ENCODE measurements at regions not wholly inside any gene's neighbourhood (a gene's known extent, or its start where the extent isn't known, plus 50 kb on each side); places are given as distances from the start of the nearest gene placed in this dataset.
"Not testable (repeated sequence)": the region's sequence is repeated elsewhere in the genome, so short reads cannot be mapped to it uniquely, and the experiment has no call there.

- no peak for TF ChIP-seq JUND (IDR thresholded peaks at IDR 0.05; ENCODE audit: low read depth)
- in situ Hi-C loops (cut with HindIII; ENCODE audit: low pct_unique_long_range_greater_than_20kb, low sequenced_read_pairs), result no loop called here
- no peak for DNase-seq (ENCODE audit: low read depth in 1 of 2, low spot score in 1 of 2)
These were observed 228.5 kb upstream of the CACNA2D1 start for GRCh38 chr7:82672078-82672477.

DNA sequence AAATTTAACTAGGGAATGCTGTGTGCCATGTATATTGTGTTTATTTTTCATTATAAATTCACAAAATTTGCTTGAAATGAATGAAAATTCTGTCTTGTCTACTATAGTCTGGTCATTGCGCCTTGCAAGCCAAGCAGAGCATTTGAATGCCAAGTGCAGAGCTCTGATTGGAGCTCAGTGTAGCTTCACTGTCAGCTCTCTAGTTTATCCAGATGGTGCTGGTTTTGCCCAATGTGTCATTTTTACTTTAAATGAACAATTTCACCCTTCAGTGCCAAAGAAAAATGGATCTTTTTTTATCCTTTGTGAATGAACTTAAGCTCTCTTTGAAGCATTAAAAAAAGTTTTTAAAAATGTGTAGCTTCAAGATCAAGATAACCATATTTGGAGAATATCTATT, 225.6 kb upstream of the CACNA2D1 start:
- no peak for DNase-seq (ENCODE audit: low read depth in 1 of 2, low spot score in 1 of 2)
- TF ChIP-seq JUND (IDR thresholded peaks at IDR 0.05; ENCODE audit: low read depth), result no peak
- in situ Hi-C loops (cut with HindIII; ENCODE audit: low pct_unique_long_range_greater_than_20kb, low sequenced_read_pairs), result no loop called here

- in situ Hi-C loops (cut with HindIII; ENCODE audit: low pct_unique_long_range_greater_than_20kb, low sequenced_read_pairs), result no loop called here
- DNase-seq (ENCODE audit: low read depth in 1 of 2, low spot score in 1 of 2), result no peak
- TF ChIP-seq JUND (IDR thresholded peaks at IDR 0.05; ENCODE audit: low read depth), result no peak
These were observed 225.1 kb upstream of the CACNA2D1 start for GRCh38 chr7:82668676-82669075.

DNA sequence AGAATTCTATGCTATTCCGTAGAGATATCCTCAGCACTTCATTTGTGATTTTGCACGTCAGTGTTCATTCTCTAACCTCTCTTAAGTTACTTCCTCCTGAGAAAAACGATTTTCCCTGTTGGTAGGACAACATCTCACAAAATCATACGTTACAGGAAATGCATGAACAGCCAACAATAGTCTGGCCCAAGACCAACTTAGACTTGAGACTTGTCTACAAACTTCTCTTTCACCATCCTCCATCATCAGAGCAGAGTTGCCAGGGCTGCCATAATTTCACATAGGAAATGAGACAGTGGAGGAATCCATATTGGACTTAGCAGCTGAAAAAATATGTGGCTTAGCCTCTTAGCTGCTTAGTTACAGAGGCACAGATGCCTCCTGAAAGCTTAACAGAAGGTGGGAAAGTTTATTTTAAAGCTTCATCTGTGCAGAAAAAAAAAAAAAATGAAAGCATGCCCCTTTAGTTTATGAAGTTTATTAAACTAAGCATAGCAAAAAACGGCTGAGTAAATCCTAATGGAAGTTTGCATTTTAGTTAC, 222.5 kb upstream of the CACNA2D1 start:
- in situ Hi-C loops (cut with HindIII; ENCODE audit: low pct_unique_long_range_greater_than_20kb, low sequenced_read_pairs), result no loop called here
- TF ChIP-seq JUND (IDR thresholded peaks at IDR 0.05; ENCODE audit: low read depth), result no peak
- DNase-seq (ENCODE audit: low read depth in 1 of 2, low spot score in 1 of 2), result no peak

DNA sequence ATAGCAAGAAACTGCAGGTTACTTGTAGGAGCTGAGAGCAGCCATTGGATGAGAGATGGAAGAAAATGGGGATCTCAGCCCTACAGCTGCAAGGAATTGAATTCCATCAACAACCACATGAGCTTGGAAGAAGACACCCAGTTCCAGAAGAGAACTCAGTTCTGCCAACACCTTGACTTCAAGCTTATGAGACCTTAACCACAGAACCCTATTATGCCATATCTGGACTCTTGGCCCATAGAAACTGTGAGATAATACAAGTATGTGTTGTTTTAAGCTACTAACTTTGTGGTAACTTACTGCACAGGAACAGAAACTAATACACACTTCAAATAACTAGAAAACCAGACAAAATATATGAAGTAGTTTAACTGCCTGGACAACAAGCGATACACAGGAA, 212.4 kb upstream of the CACNA2D1 start:
- TF ChIP-seq JUND (IDR thresholded peaks at IDR 0.05; ENCODE audit: low read depth), result no peak
- no peak for DNase-seq (ENCODE audit: low read depth in 1 of 2, low spot score in 1 of 2)
- in situ Hi-C loops (cut with HindIII; ENCODE audit: low pct_unique_long_range_greater_than_20kb, low sequenced_read_pairs), result no loop called here

DNA sequence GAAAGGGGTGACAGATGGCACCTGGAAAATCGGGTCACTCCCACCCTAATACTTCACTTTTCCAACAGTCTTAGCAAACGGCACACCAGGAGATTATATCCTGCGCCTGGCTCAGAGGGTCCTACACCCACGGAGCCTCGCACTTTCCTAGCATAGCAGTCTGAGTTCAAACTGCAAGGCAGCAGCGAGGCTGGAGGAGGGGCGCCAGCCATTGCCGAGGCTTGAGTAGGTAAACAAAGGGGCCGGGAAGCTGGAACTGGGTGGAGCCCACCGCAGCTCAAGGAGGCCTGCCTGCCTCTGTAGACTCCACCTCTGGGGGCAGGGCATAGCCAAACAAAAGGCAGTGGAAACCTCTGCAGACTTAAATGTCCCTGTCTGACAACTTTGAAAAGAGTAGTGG, 206.5 kb upstream of the CACNA2D1 start:
- DNase-seq (ENCODE audit: low read depth in 1 of 2, low spot score in 1 of 2); in situ Hi-C loops (cut with HindIII; ENCODE audit: low pct_unique_long_range_greater_than_20kb, low sequenced_read_pairs): not testable (repeated sequence)

DNA sequence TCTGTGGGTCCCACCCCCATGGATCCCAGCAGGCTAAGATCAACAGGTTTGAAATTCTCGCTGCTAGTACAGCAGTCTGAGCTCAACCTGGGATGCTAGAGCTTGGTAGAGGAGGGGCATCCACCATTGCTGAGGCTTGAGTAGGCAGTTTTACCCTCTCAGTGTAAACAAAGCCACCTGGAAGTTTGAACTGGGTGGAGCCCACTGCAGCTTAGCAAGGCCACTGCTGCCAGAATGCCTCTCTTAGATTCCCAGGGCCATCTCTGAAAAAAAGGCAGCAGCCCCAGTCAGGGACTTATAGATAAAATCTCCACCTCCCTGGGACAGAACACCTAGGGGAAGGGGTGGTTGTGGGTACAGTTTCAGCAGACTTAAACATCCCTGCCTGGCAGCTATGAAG, 190.0 kb upstream of the CACNA2D1 start:
- DNase-seq (ENCODE audit: low read depth in 1 of 2, low spot score in 1 of 2), result no peak
- in situ Hi-C loops (cut with HindIII; ENCODE audit: low pct_unique_long_range_greater_than_20kb, low sequenced_read_pairs), result no loop called here
- no peak for TF ChIP-seq JUND (IDR thresholded peaks at IDR 0.05; ENCODE audit: low read depth)

DNA sequence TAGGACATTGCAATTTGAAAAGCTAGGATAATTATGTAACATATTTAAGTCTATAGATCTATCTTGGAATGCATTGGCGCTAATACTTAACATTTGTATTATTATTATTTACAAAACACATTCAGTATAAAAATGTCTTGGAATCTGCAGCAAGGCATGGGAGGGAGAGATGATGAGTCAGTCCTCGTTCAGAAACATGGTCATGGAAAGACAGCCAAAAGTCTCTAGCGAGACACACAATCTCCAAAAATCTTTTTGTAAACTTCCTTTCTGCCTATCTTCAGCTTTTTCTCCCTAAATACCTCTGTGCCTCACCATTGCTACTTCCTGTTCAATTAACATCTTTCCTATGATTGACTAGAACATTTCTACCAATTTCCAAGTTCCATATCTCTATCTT, 188.4 kb upstream of the CACNA2D1 start:
- in situ Hi-C loops (cut with HindIII; ENCODE audit: low pct_unique_long_range_greater_than_20kb, low sequenced_read_pairs), result no loop called here
- no peak for DNase-seq (ENCODE audit: low read depth in 1 of 2, low spot score in 1 of 2)
- no peak for TF ChIP-seq JUND (IDR thresholded peaks at IDR 0.05; ENCODE audit: low read depth)

- in situ Hi-C loops (cut with HindIII; ENCODE audit: low pct_unique_long_range_greater_than_20kb, low sequenced_read_pairs), result no loop called here
- TF ChIP-seq JUND (IDR thresholded peaks at IDR 0.05; ENCODE audit: low read depth), result no peak
- no peak for DNase-seq (ENCODE audit: low read depth in 1 of 2, low spot score in 1 of 2)
These were observed 186.0 kb upstream of the CACNA2D1 start for GRCh38 chr7:82629583-82629982.

DNA sequence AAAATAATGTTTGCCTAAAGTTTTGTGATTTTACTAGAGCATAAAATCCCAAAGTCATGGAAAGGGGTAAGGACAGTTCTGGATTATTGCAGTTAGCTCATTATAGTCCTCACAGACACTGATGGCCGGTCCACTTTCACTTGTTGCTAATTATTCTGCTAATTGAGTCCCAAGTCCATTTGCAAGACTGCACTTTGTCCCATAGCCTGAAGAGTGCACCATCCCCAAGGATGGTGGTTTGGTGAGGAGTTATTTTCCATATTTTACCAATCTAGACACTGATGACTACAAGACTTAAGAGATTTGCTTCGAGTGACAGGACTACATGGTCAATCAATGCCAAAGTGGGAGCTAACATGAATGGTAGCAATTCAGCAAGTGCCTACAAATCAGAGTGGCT, 181.8 kb upstream of the CACNA2D1 start:
- no peak for TF ChIP-seq JUND (IDR thresholded peaks at IDR 0.05; ENCODE audit: low read depth)
- in situ Hi-C loops (cut with HindIII; ENCODE audit: low pct_unique_long_range_greater_than_20kb, low sequenced_read_pairs), result no loop called here
- DNase-seq (ENCODE audit: low read depth in 1 of 2, low spot score in 1 of 2), result peak in 1 of 2 experiments; percentile 59

GRCh38 chr7:82624965-82625364, 181.4 kb upstream of the CACNA2D1 start:
- DNase-seq (ENCODE audit: low read depth in 1 of 2, low spot score in 1 of 2), result no peak
- in situ Hi-C loops (cut with HindIII; ENCODE audit: low pct_unique_long_range_greater_than_20kb, low sequenced_read_pairs), result no loop called here
- TF ChIP-seq JUND (IDR thresholded peaks at IDR 0.05; ENCODE audit: low read depth), result no peak

GRCh38 chr7:82624337-82624736, 180.8 kb upstream of the CACNA2D1 start:
- no peak for DNase-seq (ENCODE audit: low read depth in 1 of 2, low spot score in 1 of 2)
- no peak for TF ChIP-seq JUND (IDR thresholded peaks at IDR 0.05; ENCODE audit: low read depth)
- in situ Hi-C loops (cut with HindIII; ENCODE audit: low pct_unique_long_range_greater_than_20kb, low sequenced_read_pairs), result no loop called here

DNA sequence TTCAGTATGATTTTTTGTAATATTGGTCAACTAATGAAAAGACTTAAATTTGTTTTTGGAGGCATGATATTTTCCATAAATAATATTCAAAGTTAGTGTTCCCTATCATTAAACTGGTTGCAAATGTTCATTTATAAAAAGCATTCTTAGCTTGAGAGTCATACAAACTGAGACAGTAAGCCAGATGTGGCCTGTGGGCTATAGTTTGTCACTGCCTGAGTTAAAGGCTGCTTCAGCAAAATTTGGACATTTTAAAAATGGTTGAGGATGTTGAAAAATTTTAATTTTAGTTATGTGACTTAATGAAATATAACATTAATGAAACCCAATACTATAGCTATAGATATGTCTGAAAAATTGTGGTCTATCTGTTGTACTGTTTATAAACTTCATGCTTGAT, 180.2 kb upstream of the CACNA2D1 start:
- in situ Hi-C loops (cut with HindIII; ENCODE audit: low pct_unique_long_range_greater_than_20kb, low sequenced_read_pairs), result no loop called here
- no peak for TF ChIP-seq JUND (IDR thresholded peaks at IDR 0.05; ENCODE audit: low read depth)
- no peak for DNase-seq (ENCODE audit: low read depth in 1 of 2, low spot score in 1 of 2)

GRCh38 chr7:82617156-82617555, 173.6 kb upstream of the CACNA2D1 start:
- no peak for TF ChIP-seq JUND (IDR thresholded peaks at IDR 0.05; ENCODE audit: low read depth)

More at GRCh38 chr7:82617156-82617555, 173.6 kb upstream of the CACNA2D1 start:
- in situ Hi-C loops (cut with HindIII; ENCODE audit: low pct_unique_long_range_greater_than_20kb, low sequenced_read_pairs), result no loop called here
- DNase-seq (ENCODE audit: low read depth in 1 of 2, low spot score in 1 of 2), result no peak

All from T47D (cell line).